SK-N-SH (cell line): ENCODE measurements at regions not wholly inside any gene's neighbourhood (a gene's known extent, or its start where the extent isn't known, plus 50 kb on each side); places are given as distances from the start of the nearest gene placed in this dataset.

Experiments used
- CTCF ChIA-PET: fragments of 300-600, 350-600 bp; formaldehyde crosslinking; extraction: SDS; loops from one replicate; lab custom pipeline; 2021; lab: Yijun Ruan, JAX
- POLR2A ChIA-PET: fragments of 350-600 bp; sonication (Branson Sonifier 250); formaldehyde crosslinking; extraction: SDS; loops from one replicate; lab custom pipeline; 2020; ENCODE audit warnings: antibody characterized with exemption, inconsistent platforms; lab: Yijun Ruan, JAX
- DNase-seq: peaks from one replicate; pipeline ENCODE4 v3.0.0; 2012
- H2AFZ ChIP-seq: fragments of 200-600 bp; sonication (generic); 2 replicates; pipeline ENCODE4 v1.8.1; 2016; ENCODE audit warnings: antibody characterized with exemption, mild to moderate bottlenecking, low read depth
- H3F3A ChIP-seq: fragments of 200-600 bp; sonication (generic); replicated peaks from 2 replicates; pipeline ENCODE3; 2016; ENCODE audit warnings: antibody characterized with exemption, mild to moderate bottlenecking; ENCODE audit not compliant: insufficient read depth
- H3K27ac ChIP-seq, 2 experiments: fragments of 200-500 bp in 1 of 2; fragments of 200-600 bp in 1 of 2; sonication (Bioruptor generic) in 1 of 2; sonication (generic), shearing (Covaris generic) in 1 of 2; 2 replicates each; pipeline versions ENCODE4 v1.5.1 to v1.6.1; 2014 to 2016; ENCODE audit warnings: low read depth in 2 of 2, inconsistent platforms in 1 of 2, low read length in 1 of 2, mild to moderate bottlenecking in 1 of 2, mixed read lengths in 1 of 2
- H3K27me3 ChIP-seq: fragments of 200-600 bp; sonication (generic), shearing (Covaris generic); 2 replicates; pipeline ENCODE4 v1.6.1; 2016; ENCODE audit warnings: mixed run types; ENCODE audit not compliant: insufficient read depth
- H3K36me3 ChIP-seq, 2 experiments: fragments of 200-500 bp in 1 of 2; fragments of 200-600 bp in 1 of 2; sonication (Bioruptor generic) in 1 of 2; sonication (generic) in 1 of 2; replicated peaks in 1 of 2; 2 replicates each; pipeline versions ENCODE3 to v1.5.1; 2014 to 2016; ENCODE audit warnings: low read length in 1 of 2, mild to moderate bottlenecking in 1 of 2; ENCODE audit not compliant: insufficient read depth in 2 of 2, control insufficient read depth in 1 of 2
- H3K4me1 ChIP-seq, 2 experiments: fragments of 200-500 bp in 1 of 2; fragments of 200-600 bp in 1 of 2; sonication (Bioruptor generic) in 1 of 2; sonication (generic), shearing (Covaris generic) in 1 of 2; 2 replicates each; pipeline versions ENCODE4 v1.5.1 to v1.6.1; 2014 to 2016; ENCODE audit warnings: low read depth in 1 of 2, low read length in 1 of 2, mixed run types in 1 of 2; ENCODE audit not compliant: insufficient read depth in 2 of 2, control insufficient read depth in 1 of 2
- H3K4me2 ChIP-seq: fragments of 200-600 bp; sonication (generic), shearing (Covaris generic); 2 replicates; pipeline ENCODE4 v1.6.1; 2017; ENCODE audit warnings: mixed run types
- H3K4me3 ChIP-seq, 2 experiments: fragments of 200-500 bp in 1 of 2; fragments of 200-600 bp in 1 of 2; sonication (Bioruptor generic) in 1 of 2; sonication (generic), shearing (Covaris generic) in 1 of 2; 2 replicates each; pipeline versions ENCODE4 v1.5.1 to v1.8.1; 2014 to 2016; ENCODE audit warnings: low read depth in 2 of 2, inconsistent platforms in 1 of 2, low read length in 1 of 2, mild to moderate bottlenecking in 1 of 2, mixed read lengths in 1 of 2, moderate library complexity in 1 of 2
- H3K79me2 ChIP-seq: fragments of 200-600 bp; sonication (generic); 2 replicates; pipeline ENCODE4 v1.8.1; 2017; ENCODE audit warnings: mild to moderate bottlenecking; ENCODE audit not compliant: insufficient read depth
- H3K9ac ChIP-seq: fragments of 200-600 bp; sonication (generic); 2 replicates; pipeline ENCODE4 v1.6.1; 2017; ENCODE audit warnings: mixed run types
- H3K9me2 ChIP-seq: fragments of 200-600 bp; sonication (generic); 2 replicates; pipeline ENCODE4 v1.6.1; 2017; ENCODE audit warnings: mixed run types
- H3K9me3 ChIP-seq: fragments of 200-600 bp; sonication (generic); 2 replicates; pipeline ENCODE4 v1.6.1; 2017; ENCODE audit warnings: mixed run types, mild to moderate bottlenecking, moderate library complexity
- H4K20me1 ChIP-seq: fragments of 200-600 bp; sonication (generic); 2 replicates; pipeline ENCODE4 v1.6.1; 2017; ENCODE audit warnings: mild to moderate bottlenecking, mixed run types; ENCODE audit not compliant: insufficient read depth
- CHD2 ChIP-seq: fragments of 150-350 bp; IDR thresholded peaks from 2 replicates; pipeline ENCODE4 v1.6.1; 2018; ENCODE audit warnings: low read length; ENCODE audit not compliant: partially characterized antibody
- CTCF ChIP-seq: fragments of 200-600 bp; sonication (generic); IDR thresholded peaks from 2 replicates; pipeline ENCODE4 v1.6.1; 2017; ENCODE audit warnings: antibody characterized with exemption, mild to moderate bottlenecking, moderate library complexity
- EZH2phosphoT487 ChIP-seq: fragments of 200-600 bp; sonication (generic); IDR thresholded peaks from 2 replicates; pipeline ENCODE4 v1.6.1; 2017; ENCODE audit warnings: low read depth, mixed run types, mild to moderate bottlenecking, antibody characterized with exemption, moderate library complexity, borderline replicate concordance
- FOXJ3 ChIP-seq: sonication (generic); formaldehyde crosslinking; IDR thresholded peaks from 2 replicates; pipeline ENCODE4 v1.5.1; 2020; ENCODE audit warnings: mild to moderate bottlenecking, missing genetic modification reagents
- GATA2 ChIP-seq: sonication (generic); formaldehyde crosslinking; IDR thresholded peaks from 2 replicates; pipeline ENCODE4 v1.5.0; 2020; ENCODE audit warnings: mild to moderate bottlenecking, missing genetic modification reagents
- MAX ChIP-seq: IDR thresholded peaks from 2 replicates; pipeline ENCODE4 v1.4.0; 2012; ENCODE audit warnings: low read depth
- PBX3 ChIP-seq: IDR thresholded peaks from 2 replicates; pipeline ENCODE4; 2012
- REST ChIP-seq: IDR thresholded peaks from 2 replicates; pipeline ENCODE4 v1.6.1; 2012; ENCODE audit warnings: mild to moderate bottlenecking, low read depth, low read length, moderate library complexity
- RXRA ChIP-seq: IDR thresholded peaks from 2 replicates; pipeline ENCODE4 v1.4.0; 2012; ENCODE audit warnings: low read depth, mild to moderate bottlenecking, borderline replicate concordance
- TCF12 ChIP-seq: IDR thresholded peaks from 2 replicates; pipeline ENCODE4 v1.4.0; 2012
- USF2 ChIP-seq: fragments of 150-350 bp; IDR thresholded peaks from 2 replicates; pipeline ENCODE4 v1.6.1; 2017; ENCODE audit warnings: antibody characterized with exemption, low read length, low read depth, borderline replicate concordance
- WGBS: methylation state at CpG from one replicate; pipeline ENCODE4 v1.1.6; 2017; ENCODE audit warnings: low lambda C conversion rate; 5-methylcytosine and 5-hydroxymethylcytosine counted together

GRCh38 chr6:121608270-121608669, 172.8 kb downstream of the GJA1 start:
- Histone ChIP-seq H3K4me3 (no peak overlapping the region), H3K36me3 (no peaks in the 10 kb centered on the region), H3K9me3 (no peaks in the 10 kb centered on the region), H3K9ac (no peak overlapping the region), H4K20me1 (no peaks in the 10 kb centered on the region), H2AFZ (no peak overlapping the region), H3F3A (no peaks in the 10 kb centered on the region), H3K27ac (no peak overlapping the region), H3K27me3 (no peaks in the 10 kb centered on the region), H3K9me2 (peaks cover 2% of the 10 kb centered on the region; the same call in 1 of the 2 replicates), H3K79me2 (no peaks in the 10 kb centered on the region), H3K4me1 (no peaks in the 10 kb centered on the region), H3K4me2 (no peak overlapping the region)
- 79% methylated on average over 3 of the region's 3 CpGs for WGBS
- ChIA-PET POLR2A (no interaction called here), CTCF (no interaction called here)
- TF ChIP-seq RXRA (no peak), MAX (no peak), GATA2 (CRISPR knock-in tag) (no peak), FOXJ3 (CRISPR knock-in tag) (no peak), PBX3 (no peak), TCF12 (no peak)
- no peak for DNase-seq

- Histone ChIP-seq H3K9me3 (no peaks in the 10 kb centered on the region), H2AFZ (no peak overlapping the region), H4K20me1 (no peaks in the 10 kb centered on the region), H3K9ac (no peak overlapping the region), H3K4me1 (no peaks in the 10 kb centered on the region), H3K9me2 (peaks cover 2% of the 10 kb centered on the region; the same call in 1 of the 2 replicates), H3F3A (no peaks in the 10 kb centered on the region), H3K27ac (no peak overlapping the region), H3K4me3 (no peak overlapping the region), H3K36me3 (no peaks in the 10 kb centered on the region), H3K27me3 (no peaks in the 10 kb centered on the region), H3K79me2 (no peaks in the 10 kb centered on the region), H3K4me2 (no peak overlapping the region)
- DNase-seq: no peak
- ChIA-PET CTCF (interaction anchor here (0.8 kb wide), 1 partner anchor 9 kb away, joined by 3 read pairs; no protein-coding TSS in a partner anchor), POLR2A (no interaction called here)
- no peak for TF ChIP-seq PBX3
Measured at GRCh38 chr6:121609281-121609680, 173.8 kb downstream of the GJA1 start.

- no peak overlapping the region for H3K9ac ChIP-seq
- H3K79me2 ChIP-seq: no peaks in the 10 kb centered on the region
- no peak for TF ChIP-seq USF2
- no peak for TF ChIP-seq CHD2
- TF ChIP-seq REST: no peak
- TF ChIP-seq EZH2phosphoT487: no peak
- no peak for TF ChIP-seq CTCF
- 81% methylated on average over 3 of the region's 3 CpGs for WGBS
- H3K4me3 ChIP-seq: no peak overlapping the region
- H3K27me3 ChIP-seq: no peaks in the 10 kb centered on the region
- DNase-seq: no peak
- no peak overlapping the region for H2AFZ ChIP-seq
- H3F3A ChIP-seq: no peaks in the 10 kb centered on the region
- H3K36me3 ChIP-seq: no peaks in the 10 kb centered on the region
- no peaks in the 10 kb centered on the region for H3K4me1 ChIP-seq
- no peak overlapping the region for H3K27ac ChIP-seq
- no peak overlapping the region for H3K4me2 ChIP-seq
- no peaks in the 10 kb centered on the region for H3K9me3 ChIP-seq
- CTCF ChIA-PET: no interaction called here
- POLR2A ChIA-PET: no interaction called here
- H4K20me1 ChIP-seq: no peaks in the 10 kb centered on the region
- H3K9me2 ChIP-seq: peaks cover 2% of the 10 kb centered on the region
Measured at GRCh38 chr6:121612927-121613326, 177.5 kb downstream of the GJA1 start.
